HG03521 (cell line): ENCODE measurements at regions not wholly inside any gene's neighbourhood (a gene's known extent, or its start where the extent isn't known, plus 50 kb on each side); places are given as distances from the start of the nearest gene placed in this dataset.
"Not testable (repeated sequence)": the region's sequence is repeated elsewhere in the genome, so short reads cannot be mapped to it uniquely, and the experiment has no call there.

Source experiments
- ATAC-seq: cut with Tn5 transposase; IDR thresholded peaks from one replicate; pipeline ENCODE4 v1.9.1; 2021; ENCODE audit warnings: mild to moderate bottlenecking, moderate library complexity; ENCODE audit not compliant: unreplicated experiment

- ATAC-seq: no peak
Observed at GRCh38 chr3:56957522-56957921, 102.9 kb upstream of the SPATA12 start.

- ATAC-seq: no peak
Observed at GRCh38 chr3:56956906-56957305, 103.6 kb upstream of the SPATA12 start.

- ATAC-seq: no peak
Observed at GRCh38 chr3:56955492-56956111, 104.9 kb upstream of the SPATA12 start.

- no peak for ATAC-seq
Observed at GRCh38 chr3:56954125-56954524, 106.3 kb upstream of the SPATA12 start.

GRCh38 chr3:56952846-56953245 lies 107.6 kb upstream of the SPATA12 start:
- ATAC-seq: no peak

- ATAC-seq: no peak
Observed at GRCh38 chr3:56952061-56952460, 108.4 kb upstream of the SPATA12 start.

GRCh38 chr3:56951366-56951765 lies 109.1 kb upstream of the SPATA12 start:
- no peak for ATAC-seq

- not testable (repeated sequence) for ATAC-seq
Observed at GRCh38 chr3:56945378-56945777, 115.1 kb upstream of the SPATA12 start.

GRCh38 chr3:56942523-56942922 lies 117.9 kb upstream of the SPATA12 start:
- ATAC-seq: no peak

GRCh38 chr3:56940976-56941375 lies 119.5 kb upstream of the SPATA12 start:
- no peak for ATAC-seq

GRCh38 chr3:56940321-56940720 lies 120.1 kb upstream of the SPATA12 start:
- ATAC-seq: no peak

GRCh38 chr3:56939834-56940233 lies 120.6 kb upstream of the SPATA12 start:
- no peak for ATAC-seq

- no peak for ATAC-seq
Observed at GRCh38 chr3:56938530-56938929, 121.9 kb upstream of the SPATA12 start.

- no peak for ATAC-seq
Observed at GRCh38 chr3:56937580-56937979, 122.9 kb upstream of the SPATA12 start.

- no peak for ATAC-seq
Observed at GRCh38 chr3:56935811-56936210, 124.7 kb upstream of the SPATA12 start.

- ATAC-seq: not testable (repeated sequence)
Observed at GRCh38 chr3:56934481-56934880, 126.0 kb upstream of the SPATA12 start.

- ATAC-seq: no peak
Observed at GRCh38 chr3:56933803-56934202, 126.7 kb upstream of the SPATA12 start.

GRCh38 chr3:56932866-56933265 lies 127.6 kb upstream of the SPATA12 start:
- ATAC-seq: no peak

- no peak for ATAC-seq
Observed at GRCh38 chr3:56931836-56932235, 128.6 kb upstream of the SPATA12 start.

- no peak for ATAC-seq
Observed at GRCh38 chr3:56930706-56931105, 129.0 kb upstream of the ARHGEF3 start.

- no peak for ATAC-seq
Observed at GRCh38 chr3:56929809-56930615, 128.3 kb upstream of the ARHGEF3 start.

GRCh38 chr3:56928379-56929068 lies 126.8 kb upstream of the ARHGEF3 start:
- no peak for ATAC-seq
